ENCODE measurements at regions not wholly inside any gene's neighbourhood (a gene's known extent, or its start where the extent isn't known, plus 50 kb on each side); places are given as distances from the start of the nearest gene placed in this dataset.

DNA sequence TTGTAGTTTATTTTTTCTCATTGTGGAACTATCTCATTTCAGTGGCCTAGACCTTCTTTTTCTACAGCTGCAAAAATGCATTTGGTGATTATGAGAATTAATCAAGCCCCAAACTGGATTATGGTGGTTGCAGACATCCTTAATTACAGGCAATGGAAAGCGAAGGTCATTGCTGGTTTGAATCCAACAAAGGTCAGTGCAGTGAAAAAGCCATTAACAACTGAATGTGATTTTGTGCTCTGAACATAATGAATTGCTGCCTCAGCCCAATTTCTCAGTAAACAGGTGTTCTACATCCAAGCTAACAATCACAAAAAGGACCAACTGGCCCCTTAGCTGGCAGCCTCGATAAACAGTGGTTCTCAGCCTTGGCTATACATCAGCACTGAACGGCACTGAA lies 260.1 kb upstream of the DPPA4 start:
- TF ChIP-seq, protein P1, sequence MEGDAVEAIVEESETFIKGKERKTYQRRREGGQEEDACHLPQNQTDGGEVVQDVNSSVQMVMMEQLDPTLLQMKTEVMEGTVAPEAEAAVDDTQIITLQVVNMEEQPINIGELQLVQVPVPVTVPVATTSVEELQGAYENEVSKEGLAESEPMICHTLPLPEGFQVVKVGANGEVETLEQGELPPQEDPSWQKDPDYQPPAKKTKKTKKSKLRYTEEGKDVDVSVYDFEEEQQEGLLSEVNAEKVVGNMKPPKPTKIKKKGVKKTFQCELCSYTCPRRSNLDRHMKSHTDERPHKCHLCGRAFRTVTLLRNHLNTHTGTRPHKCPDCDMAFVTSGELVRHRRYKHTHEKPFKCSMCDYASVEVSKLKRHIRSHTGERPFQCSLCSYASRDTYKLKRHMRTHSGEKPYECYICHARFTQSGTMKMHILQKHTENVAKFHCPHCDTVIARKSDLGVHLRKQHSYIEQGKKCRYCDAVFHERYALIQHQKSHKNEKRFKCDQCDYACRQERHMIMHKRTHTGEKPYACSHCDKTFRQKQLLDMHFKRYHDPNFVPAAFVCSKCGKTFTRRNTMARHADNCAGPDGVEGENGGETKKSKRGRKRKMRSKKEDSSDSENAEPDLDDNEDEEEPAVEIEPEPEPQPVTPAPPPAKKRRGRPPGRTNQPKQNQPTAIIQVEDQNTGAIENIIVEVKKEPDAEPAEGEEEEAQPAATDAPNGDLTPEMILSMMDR (conservative IDR thresholded peaks at IDR 0.05; ENCODE audit: low read depth, low read length): no peak
- TF ChIP-seq EZH2 (IDR thresholded peaks at IDR 0.05; ENCODE audit: borderline replicate concordance, low read depth, low read length, poor library complexity, severe bottlenecking): no peak

Measured in A673 (cell line).